ENCODE measurements at regions not wholly inside any gene's neighbourhood (a gene's known extent, or its start where the extent isn't known, plus 50 kb on each side); places are given as distances from the start of the nearest gene placed in this dataset.

DNA sequence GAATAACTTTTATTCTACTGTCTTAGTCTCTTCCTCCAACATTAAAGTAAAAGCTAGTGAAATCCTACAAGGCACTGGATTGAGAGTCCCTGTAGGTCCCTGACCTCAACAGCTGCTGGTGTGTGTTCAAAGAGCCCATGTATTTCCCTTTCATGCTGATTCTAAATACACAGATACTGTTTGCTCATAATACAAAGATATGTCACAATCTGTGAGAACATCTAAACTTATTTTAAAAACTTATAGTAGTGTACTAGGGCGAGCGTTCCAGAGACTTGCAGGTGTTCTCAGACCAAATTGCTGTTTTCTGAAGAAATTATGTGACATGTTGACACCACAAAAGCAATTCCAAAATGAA is 145.9 kb upstream of the LIPC start:
- TF ChIP-seq, protein P1, sequence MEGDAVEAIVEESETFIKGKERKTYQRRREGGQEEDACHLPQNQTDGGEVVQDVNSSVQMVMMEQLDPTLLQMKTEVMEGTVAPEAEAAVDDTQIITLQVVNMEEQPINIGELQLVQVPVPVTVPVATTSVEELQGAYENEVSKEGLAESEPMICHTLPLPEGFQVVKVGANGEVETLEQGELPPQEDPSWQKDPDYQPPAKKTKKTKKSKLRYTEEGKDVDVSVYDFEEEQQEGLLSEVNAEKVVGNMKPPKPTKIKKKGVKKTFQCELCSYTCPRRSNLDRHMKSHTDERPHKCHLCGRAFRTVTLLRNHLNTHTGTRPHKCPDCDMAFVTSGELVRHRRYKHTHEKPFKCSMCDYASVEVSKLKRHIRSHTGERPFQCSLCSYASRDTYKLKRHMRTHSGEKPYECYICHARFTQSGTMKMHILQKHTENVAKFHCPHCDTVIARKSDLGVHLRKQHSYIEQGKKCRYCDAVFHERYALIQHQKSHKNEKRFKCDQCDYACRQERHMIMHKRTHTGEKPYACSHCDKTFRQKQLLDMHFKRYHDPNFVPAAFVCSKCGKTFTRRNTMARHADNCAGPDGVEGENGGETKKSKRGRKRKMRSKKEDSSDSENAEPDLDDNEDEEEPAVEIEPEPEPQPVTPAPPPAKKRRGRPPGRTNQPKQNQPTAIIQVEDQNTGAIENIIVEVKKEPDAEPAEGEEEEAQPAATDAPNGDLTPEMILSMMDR (IDR thresholded peaks at IDR 0.05) = no peak
- TF ChIP-seq ZFX (IDR thresholded peaks at IDR 0.05; ENCODE audit: borderline replicate concordance) = no peak
